Erythroblast (primary cell): ENCODE measurements at regions not wholly inside any gene's neighbourhood (a gene's known extent, or its start where the extent isn't known, plus 50 kb on each side); places are given as distances from the start of the nearest gene placed in this dataset.

ENCODE experiments used
- GATA1 ChIP-seq: IDR thresholded peaks from 2 replicates; pipeline ENCODE4 v1.6.1; 2011; ENCODE audit warnings: low read depth, mild to moderate bottlenecking, control low read depth, low read length, moderate library complexity
- POLR2A ChIP-seq: IDR thresholded peaks from 2 replicates; pipeline ENCODE4 v1.6.1; 2011; ENCODE audit warnings: mild to moderate bottlenecking, low read length

DNA sequence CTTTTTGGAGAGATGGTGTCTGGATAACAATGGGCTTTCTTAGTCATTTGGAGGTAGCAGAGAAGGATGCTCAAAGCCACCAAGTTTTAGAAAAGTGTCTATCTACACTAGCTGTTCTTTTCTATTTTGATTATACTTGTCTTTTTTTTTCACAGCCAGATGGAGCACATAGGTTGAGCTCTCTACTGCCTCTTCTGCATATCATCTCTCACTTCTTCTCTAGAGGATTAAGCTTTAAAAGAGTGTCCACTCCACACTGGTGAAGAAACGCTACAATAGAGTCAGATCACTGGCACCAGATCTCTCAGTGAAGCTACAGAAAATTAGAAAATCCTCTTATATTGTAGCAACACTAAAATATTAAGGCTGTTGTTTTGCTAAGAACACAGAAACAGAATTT lies 145.3 kb upstream of the MBNL1 start:
- TF ChIP-seq POLR2A = no peak
- TF ChIP-seq GATA1 = no peak
